HG03378 (cell line): ENCODE measurements at regions not wholly inside any gene's neighbourhood (a gene's known extent, or its start where the extent isn't known, plus 50 kb on each side); places are given as distances from the start of the nearest gene placed in this dataset.
"Not testable (repeated sequence)": the region's sequence is repeated elsewhere in the genome, so short reads cannot be mapped to it uniquely, and the experiment has no call there.

Experiments used
- ATAC-seq: cut with Tn5 transposase; IDR thresholded peaks from one replicate; pipeline ENCODE4 v1.9.1; 2021; ENCODE audit warnings: mild to moderate bottlenecking, moderate library complexity; ENCODE audit not compliant: unreplicated experiment

- ATAC-seq, result no peak
Observed at GRCh38 chr7:49579408-49579807, 194.0 kb upstream of the VWC2 start.

DNA sequence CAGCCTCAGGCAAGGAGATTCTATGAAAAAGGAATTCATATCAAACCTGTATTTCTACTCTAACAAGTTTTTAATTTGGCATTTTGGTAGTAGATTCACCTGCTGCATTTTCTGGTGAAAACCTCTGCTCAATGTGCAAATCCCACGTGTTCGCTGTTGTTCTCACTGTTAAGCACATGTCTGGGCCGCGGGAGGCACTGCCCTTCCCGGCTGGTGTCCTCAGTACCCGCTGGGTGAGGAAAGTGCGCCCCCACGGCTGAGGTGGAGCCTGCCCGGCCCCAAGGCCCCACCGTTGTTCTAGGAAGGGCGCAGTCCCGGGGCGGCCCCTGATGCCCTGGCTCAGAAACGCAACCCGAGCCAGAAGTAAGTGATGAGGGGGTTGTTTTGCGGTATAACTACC lies 193.4 kb upstream of the VWC2 start:
- ATAC-seq, result no peak

DNA sequence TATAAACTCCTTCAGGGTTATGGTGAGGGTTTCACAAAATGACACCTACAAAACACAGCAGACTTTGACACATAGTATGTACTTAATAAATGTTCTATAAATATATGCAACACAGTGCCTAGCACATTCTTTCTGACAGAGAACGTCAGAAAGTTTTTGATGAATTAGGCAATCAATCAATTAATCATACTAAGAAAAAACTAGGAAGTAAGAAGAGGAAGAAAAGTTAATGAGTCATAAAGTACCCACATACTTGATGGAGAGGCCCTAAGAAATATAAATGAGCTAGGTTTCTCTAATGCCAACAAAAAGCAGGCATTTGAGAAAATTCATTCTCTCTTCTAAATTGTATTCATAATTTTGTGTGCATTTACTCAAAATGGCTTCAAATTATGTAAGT lies 192.7 kb upstream of the VWC2 start:
- ATAC-seq, result no peak

DNA sequence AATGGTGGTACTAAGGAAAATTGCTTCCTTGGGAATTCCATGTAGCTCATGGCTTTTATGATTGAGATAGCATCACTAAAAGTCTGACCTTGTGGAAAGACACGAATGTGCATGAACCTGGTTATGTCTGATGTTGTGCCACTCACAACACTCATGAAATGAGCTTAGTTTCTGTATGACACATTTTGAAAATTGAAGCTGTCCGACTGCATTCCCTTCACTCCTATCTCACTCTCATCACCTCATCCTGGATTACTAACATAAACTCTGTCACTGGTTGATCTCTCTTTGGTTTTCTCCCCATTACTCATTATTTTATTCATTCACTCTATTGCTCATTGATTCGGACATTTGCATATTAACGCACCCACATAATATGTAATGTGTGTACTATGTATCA lies 190.0 kb upstream of the VWC2 start:
- ATAC-seq, result no peak

DNA sequence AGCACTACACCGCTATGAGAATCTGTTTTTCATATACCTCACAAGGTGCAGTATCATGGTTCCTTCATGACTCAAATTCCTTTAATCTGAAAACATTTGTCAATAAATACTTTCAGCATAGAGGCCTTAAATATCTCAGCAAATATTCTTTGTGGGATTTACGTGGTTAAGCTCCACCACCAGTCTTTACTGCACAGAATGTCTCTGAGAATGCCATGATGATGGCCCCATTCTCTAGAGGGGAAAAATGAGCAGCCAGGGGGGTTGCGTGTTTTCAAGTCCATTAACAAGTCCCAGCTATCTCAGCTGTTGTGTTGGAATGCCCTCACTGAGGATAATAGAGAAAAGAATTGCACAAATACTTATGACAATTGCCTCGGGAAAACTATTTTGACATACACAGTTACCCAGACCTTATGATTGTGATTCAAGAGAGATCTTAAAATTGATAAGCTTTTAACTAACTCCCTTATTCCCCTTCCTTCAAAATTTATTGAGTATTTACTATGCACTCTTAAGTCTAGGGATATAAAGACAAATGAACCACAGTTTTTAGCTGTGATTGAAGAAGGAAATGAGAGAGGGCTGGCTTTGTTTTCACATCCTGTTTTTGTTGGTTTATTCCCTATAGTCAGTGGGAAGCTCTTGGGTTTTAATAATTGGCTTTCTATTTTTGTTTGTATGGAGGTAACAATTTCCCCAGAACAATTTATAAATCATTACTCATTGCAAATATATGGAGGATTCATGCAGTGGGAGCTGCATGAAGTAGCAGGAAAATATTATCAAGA lies 176.5 kb upstream of the VWC2 start:
- no peak for ATAC-seq

GRCh38 chr7:49597805-49598204 lies 175.6 kb upstream of the VWC2 start:
- ATAC-seq, result no peak

DNA sequence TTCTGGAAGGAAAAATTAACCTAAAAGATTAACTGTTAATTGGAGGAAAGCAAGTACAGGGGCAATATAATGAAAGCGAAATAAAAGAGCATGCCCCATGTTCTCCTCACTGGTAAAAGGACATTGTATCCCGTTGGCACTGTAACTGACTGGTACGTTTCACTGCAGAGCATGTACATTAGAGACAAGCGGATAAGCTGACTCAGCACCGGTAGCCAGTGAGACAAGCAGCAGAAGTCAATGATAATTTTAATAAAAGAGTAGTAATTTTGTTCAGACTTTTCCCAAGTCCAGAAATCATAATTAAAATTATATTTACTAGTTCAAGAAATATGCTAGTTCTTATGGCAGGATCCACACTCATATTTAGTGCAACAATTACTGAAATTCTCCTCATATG lies 161.5 kb upstream of the VWC2 start:
- no peak for ATAC-seq

DNA sequence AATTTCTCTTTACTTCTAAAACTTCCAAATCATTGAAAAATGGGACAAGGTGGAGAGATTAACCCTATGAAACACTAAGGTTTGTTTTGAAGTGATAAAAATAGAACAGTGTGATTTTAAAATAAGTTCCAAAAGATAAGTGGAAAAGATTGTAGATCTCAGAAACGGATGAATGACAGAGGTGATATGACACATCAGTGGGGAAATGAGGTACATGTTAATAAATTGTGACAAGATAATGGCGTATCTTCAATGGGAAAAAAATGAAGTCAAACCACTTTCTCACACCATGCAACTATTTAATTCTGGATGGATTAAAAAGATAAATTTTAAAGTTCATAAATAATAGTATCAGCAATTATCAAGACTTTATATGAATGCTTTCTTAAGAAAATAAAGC lies 159.7 kb upstream of the VWC2 start:
- no peak for ATAC-seq

DNA sequence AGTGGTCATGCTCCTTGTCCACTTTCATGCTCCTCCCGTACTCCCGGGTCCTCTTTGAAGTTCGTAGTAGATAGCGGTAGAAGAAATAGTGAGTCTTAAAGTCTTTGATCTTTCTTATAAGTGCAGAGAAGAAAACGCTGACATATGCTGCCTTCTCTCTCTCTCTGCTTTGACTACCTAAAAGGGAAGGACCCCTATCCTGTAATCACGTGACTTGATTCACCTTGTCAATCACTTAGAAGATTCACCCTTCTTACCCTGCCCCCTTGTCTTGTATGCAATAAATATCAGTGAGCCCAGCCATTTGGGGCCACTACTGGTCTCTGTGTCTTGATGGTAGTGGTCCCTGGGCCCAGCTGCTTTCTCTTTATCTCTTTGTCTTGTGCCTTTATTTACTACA lies 158.5 kb upstream of the VWC2 start:
- not testable (repeated sequence) for ATAC-seq

GRCh38 chr7:49618028-49618427 lies 155.4 kb upstream of the VWC2 start:
- no peak for ATAC-seq

- ATAC-seq, result no peak
Observed at GRCh38 chr7:49623943-49624342, 149.5 kb upstream of the VWC2 start.

DNA sequence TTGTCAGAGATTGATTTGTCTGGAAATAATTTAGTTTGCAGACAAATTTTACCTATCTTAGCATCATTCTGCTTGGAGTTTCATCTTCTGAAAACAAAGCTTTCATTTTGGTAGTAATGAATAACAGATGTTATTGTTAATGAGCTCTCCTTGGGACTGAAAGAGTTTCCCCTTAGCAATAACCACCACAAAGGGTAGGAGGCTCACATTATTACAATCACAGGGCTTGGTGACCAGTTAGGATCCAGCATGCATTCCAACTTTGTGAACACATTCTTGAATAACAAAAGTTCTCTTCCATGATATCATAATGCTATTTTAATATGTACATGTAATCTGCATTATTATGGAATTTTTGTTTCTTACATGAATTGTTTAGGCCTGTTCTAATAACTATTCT lies 148.8 kb upstream of the VWC2 start:
- no peak for ATAC-seq

DNA sequence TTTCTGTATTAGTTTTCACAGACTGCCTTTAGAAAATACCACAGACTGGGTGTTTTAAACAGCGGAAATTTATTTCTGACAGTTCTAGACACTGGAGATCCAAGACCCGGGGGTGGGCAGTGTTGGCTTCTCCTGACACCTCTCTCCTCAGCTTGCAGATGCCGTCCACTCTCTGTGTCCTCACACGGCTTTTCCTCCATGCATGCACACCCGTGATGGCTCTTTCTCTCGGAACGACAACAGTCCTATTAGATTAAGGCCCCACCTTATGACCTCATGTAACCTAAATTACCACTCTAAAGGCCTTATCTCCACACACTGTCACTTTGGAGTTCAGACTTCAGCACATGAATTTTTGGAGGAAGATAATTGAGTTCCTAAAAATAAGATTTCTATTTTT lies 142.9 kb upstream of the VWC2 start:
- no peak for ATAC-seq

GRCh38 chr7:49631071-49631815 lies 142.2 kb upstream of the VWC2 start:
- ATAC-seq, result no peak

- ATAC-seq, result no peak
Observed at GRCh38 chr7:49631960-49632359, 141.5 kb upstream of the VWC2 start.

GRCh38 chr7:49635800-49636199 lies 137.6 kb upstream of the VWC2 start:
- no peak for ATAC-seq

DNA sequence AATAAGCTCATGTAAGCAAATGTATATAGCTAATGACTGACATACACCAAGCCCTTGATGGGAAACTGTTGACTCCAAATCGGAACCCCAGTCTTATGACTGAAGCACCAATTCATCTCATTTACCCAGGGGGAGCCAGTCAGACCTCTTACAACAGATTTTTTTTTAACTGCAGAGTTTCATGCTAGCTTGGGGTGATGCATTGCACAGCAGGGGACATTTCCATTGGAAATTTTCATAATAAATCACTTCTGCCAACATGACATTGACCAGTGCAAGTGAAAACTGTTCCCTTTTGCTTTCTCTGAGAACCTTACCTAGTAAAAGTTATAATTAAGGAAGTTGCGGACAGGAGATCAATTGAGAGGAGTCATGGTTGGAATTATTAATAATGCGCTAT lies 137.0 kb upstream of the VWC2 start:
- no peak for ATAC-seq

GRCh38 chr7:49638166-49638565 lies 135.3 kb upstream of the VWC2 start:
- no peak for ATAC-seq

DNA sequence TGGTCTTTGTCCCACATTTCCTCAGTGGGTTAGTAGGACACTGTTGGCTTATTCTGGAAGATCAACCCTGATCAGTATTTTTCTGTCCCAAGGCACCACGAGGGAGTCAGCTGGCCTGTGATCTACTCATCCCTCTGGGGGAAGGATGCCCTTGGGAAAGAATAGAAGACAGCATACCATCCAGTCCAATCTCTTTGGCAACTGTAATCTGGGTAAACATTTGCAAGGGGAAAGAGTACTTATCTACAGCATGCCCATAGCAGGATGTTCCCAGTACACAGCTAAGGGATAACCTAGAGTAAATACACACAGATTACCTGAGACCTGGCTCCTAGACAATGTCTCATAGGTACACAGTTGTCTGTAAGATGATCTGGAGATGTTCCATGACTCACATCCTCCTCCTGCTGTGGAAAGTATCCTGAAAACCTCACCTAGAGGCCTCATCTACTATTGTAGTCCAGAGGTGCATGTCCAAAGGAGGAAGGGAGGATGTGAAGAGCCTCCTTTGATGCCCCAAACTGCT lies 134.3 kb upstream of the VWC2 start:
- no peak for ATAC-seq

DNA sequence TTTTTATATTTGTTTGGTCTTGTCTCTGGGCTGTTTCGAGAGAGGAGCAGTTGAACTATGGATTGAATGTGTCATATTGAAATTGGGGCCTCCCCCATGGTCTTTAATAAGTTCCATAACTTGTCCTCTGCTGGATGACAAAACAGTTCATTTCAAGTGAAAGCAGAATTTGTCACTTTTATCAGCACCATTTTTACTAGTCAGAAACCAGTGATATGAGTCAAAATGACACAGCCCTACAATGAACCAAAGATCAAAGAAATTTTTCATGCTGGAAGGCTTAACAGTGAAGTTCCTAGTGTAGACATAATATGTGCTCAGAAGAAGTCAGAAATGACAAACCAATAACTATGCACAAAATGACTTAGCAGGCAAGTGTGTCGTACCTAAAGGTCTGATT lies 133.6 kb upstream of the VWC2 start:
- no peak for ATAC-seq

GRCh38 chr7:49643321-49643720 lies 130.1 kb upstream of the VWC2 start:
- ATAC-seq, result no peak

GRCh38 chr7:49643736-49644135 lies 129.7 kb upstream of the VWC2 start:
- ATAC-seq, result no peak
